ENCODE measurements at regions not wholly inside any gene's neighbourhood (a gene's known extent, or its start where the extent isn't known, plus 50 kb on each side); places are given as distances from the start of the nearest gene placed in this dataset.
"Not testable (repeated sequence)": the region's sequence is repeated elsewhere in the genome, so short reads cannot be mapped to it uniquely, and the experiment has no call there.

DNA sequence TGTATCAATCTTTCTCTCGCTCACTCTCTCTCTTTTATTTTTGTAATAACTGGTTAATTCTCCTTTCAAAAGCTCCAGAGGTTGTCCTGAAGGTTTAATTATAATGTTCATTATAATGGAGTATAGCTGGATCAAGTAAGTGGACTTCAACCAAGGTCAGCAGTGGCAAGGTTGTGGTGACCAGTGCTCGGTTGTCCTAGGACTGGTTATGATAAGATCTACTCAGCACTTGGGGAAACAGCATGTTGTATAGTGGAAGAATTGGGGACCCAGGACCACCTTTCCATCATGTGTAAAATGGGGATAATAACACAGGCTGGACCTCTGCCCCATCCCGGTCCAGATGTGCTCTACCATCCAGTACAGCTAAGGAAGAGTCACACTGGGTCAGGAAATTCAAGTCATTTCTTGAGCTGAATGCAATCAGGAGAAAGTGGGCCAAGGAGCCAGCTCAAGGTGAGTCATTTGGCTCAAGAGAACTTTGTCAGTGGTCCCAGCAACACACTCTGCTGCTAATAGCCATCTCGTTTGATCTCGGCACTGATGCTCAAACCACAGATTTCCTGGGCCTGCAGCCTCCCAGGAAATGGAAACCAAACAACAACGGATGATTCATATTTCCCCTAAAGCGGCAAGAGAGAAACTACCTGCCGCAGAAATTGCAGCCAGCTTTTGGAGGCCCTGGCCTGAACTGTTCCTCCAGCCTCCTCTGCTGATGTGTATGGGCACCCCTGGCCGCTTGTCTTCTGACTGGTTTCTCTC is 123.6 kb upstream of the RBPJ start:
- peaks cover 6% of the 10 kb centered on the region for H3K4me1 ChIP-seq (ENCODE audit: control insufficient read depth, insufficient read depth, low read length, poor library complexity, severe bottlenecking)
- H3K27ac ChIP-seq (ENCODE audit: low read depth, low read length, severe bottlenecking), result no peak overlapping the region
- no peaks in the 10 kb centered on the region for H3K36me3 ChIP-seq (ENCODE audit: control insufficient read depth, insufficient read depth, low read length)
- WGBS, 2 experiments (ENCODE audit: insufficient coverage in 2 of 2), result 85 to 98% methylated on average over 7 of the region's 9 CpGs
- no peaks in the 10 kb centered on the region for H3K9me3 ChIP-seq (ENCODE audit: control insufficient read depth, low read length)
- H3K4me3 ChIP-seq (ENCODE audit: extremely low read depth, insufficient read depth, low read length, poor library complexity, severe bottlenecking), result no peak overlapping the region

DNA sequence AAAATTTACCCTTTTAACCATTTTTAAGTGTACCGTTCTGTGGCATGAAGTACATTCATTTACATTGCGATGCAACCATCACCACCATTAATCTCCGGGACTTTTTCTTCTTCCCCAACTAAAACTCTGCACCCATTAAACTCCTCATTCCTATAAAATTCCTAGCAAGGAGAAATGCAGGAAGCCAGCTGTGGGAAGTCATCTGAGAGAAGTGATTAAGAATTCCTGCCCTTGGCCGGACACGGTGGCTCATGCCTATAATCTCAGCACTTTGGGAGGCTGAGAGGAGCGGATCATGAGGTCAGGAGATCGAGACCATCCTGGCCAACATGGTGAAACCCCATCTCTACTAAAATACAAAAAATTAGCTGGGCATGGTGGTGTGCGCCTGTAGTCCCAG is 121.9 kb upstream of the RBPJ start:
- H3K9me3 ChIP-seq (ENCODE audit: control insufficient read depth, low read length); H3K27ac ChIP-seq (ENCODE audit: low read depth, low read length, severe bottlenecking); H3K4me1 ChIP-seq (ENCODE audit: control insufficient read depth, insufficient read depth, low read length, poor library complexity, severe bottlenecking); H3K4me3 ChIP-seq (ENCODE audit: extremely low read depth, insufficient read depth, low read length, poor library complexity, severe bottlenecking); H3K36me3 ChIP-seq (ENCODE audit: control insufficient read depth, insufficient read depth, low read length): not testable (repeated sequence)
- WGBS, 2 experiments (ENCODE audit: insufficient coverage in 2 of 2), result 95 to 97% methylated on average over 4 of the region's 8 CpGs

GRCh38 chr4:26199596-26199995 is 121.2 kb upstream of the RBPJ start:
- H3K9me3 ChIP-seq (ENCODE audit: control insufficient read depth, low read length), result no peaks in the 10 kb centered on the region
- H3K4me3 ChIP-seq (ENCODE audit: extremely low read depth, insufficient read depth, low read length, poor library complexity, severe bottlenecking), result no peak overlapping the region
- WGBS, 2 experiments (ENCODE audit: insufficient coverage in 2 of 2), result 92 to 100% methylated on average over 1 to 3 of the region's 5 CpGs
- no peaks in the 10 kb centered on the region for H3K36me3 ChIP-seq (ENCODE audit: control insufficient read depth, insufficient read depth, low read length)
- peaks cover 6% of the 10 kb centered on the region for H3K4me1 ChIP-seq (ENCODE audit: control insufficient read depth, insufficient read depth, low read length, poor library complexity, severe bottlenecking)
- H3K27ac ChIP-seq (ENCODE audit: low read depth, low read length, severe bottlenecking), result no peak overlapping the region

DNA sequence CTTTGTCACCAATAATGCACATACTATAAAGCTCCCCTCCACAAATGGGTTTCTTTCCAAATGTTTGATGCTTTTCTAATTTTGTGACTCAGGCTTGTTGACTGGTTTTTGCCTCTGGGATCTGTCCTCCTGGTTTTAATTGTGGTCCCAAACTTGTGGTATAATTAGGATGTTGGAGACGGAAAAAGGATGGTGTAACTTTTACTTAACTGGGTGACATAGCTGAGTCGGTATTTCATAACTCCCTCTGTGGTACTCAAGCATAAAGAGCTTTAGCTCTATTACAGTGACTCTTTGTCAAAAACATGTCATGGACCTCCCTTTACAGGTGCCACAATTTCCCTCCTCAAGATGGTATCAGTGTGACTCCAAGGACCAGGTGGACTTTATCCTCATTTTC is 119.7 kb upstream of the RBPJ start:
- Histone ChIP-seq H3K4me1 (ENCODE audit: control insufficient read depth, insufficient read depth, low read length, poor library complexity, severe bottlenecking) (peaks cover 6% of the 10 kb centered on the region), H3K4me3 (ENCODE audit: extremely low read depth, insufficient read depth, low read length, poor library complexity, severe bottlenecking) (no peak overlapping the region), H3K27ac (ENCODE audit: low read depth, low read length, severe bottlenecking) (no peak overlapping the region), H3K9me3 (ENCODE audit: control insufficient read depth, low read length) (no peaks in the 10 kb centered on the region), H3K36me3 (ENCODE audit: control insufficient read depth, insufficient read depth, low read length) (no peaks in the 10 kb centered on the region)
- 86% methylated on average over 1 of the region's 2 CpGs; no CpG with 5 or more reads in 1 of the 2 experiments for WGBS, 2 experiments (ENCODE audit: insufficient coverage in 2 of 2)

GRCh38 chr4:26204249-26204825 is 116.5 kb upstream of the RBPJ start:
- WGBS, 2 experiments (ENCODE audit: insufficient coverage in 2 of 2), result 88 to 92% methylated on average over 6 to 7 of the region's 8 CpGs

DNA sequence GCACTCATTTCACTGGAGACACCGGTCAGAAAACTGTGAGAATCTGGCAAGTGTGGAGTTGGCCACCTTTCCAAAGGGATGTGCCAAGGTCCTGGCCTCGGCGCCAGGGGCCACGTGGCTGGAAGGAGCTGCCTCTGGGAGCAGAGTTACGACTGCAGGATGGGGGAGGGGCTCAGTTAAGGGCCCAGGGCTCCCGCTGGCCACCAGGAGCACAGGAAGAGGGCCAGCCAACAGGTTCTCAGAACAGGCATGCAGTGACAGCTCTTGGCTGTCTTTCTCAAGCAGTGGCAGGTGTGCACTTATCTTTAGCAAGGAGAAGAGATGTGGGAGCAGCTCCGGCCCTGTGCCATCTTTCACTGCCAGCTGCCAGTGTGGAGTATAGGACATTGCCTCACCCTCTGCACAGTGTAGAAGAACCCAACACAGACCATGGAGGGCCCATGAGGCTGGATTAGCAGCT is 115.9 kb upstream of the RBPJ start:
- Histone ChIP-seq H3K9me3 (ENCODE audit: control insufficient read depth, low read length) (no peaks in the 10 kb centered on the region), H3K27ac (ENCODE audit: low read depth, low read length, severe bottlenecking) (no peak overlapping the region), H3K4me3 (ENCODE audit: extremely low read depth, insufficient read depth, low read length, poor library complexity, severe bottlenecking) (no peak overlapping the region), H3K36me3 (ENCODE audit: control insufficient read depth, insufficient read depth, low read length) (no peaks in the 10 kb centered on the region), H3K4me1 (ENCODE audit: control insufficient read depth, insufficient read depth, low read length, poor library complexity, severe bottlenecking) (no peaks in the 10 kb centered on the region)
- 65 to 69% methylated on average over 6 to 7 of the region's 7 CpGs for WGBS, 2 experiments (ENCODE audit: insufficient coverage in 2 of 2)

More at GRCh38 chr4:26204249-26204825, 116.5 kb upstream of the RBPJ start:
- no peak overlapping the region for H3K27ac ChIP-seq (ENCODE audit: low read depth, low read length, severe bottlenecking)
- H3K4me1 ChIP-seq (ENCODE audit: control insufficient read depth, insufficient read depth, low read length, poor library complexity, severe bottlenecking), result no peaks in the 10 kb centered on the region
- no peaks in the 10 kb centered on the region for H3K9me3 ChIP-seq (ENCODE audit: control insufficient read depth, low read length)
- no peaks in the 10 kb centered on the region for H3K36me3 ChIP-seq (ENCODE audit: control insufficient read depth, insufficient read depth, low read length)
- H3K4me3 ChIP-seq (ENCODE audit: extremely low read depth, insufficient read depth, low read length, poor library complexity, severe bottlenecking), result no peak overlapping the region

GRCh38 chr4:26206339-26206738 is 114.5 kb upstream of the RBPJ start:
- Histone ChIP-seq H3K27ac (ENCODE audit: low read depth, low read length, severe bottlenecking) (no peak overlapping the region), H3K9me3 (ENCODE audit: control insufficient read depth, low read length) (no peaks in the 10 kb centered on the region), H3K4me1 (ENCODE audit: control insufficient read depth, insufficient read depth, low read length, poor library complexity, severe bottlenecking) (no peaks in the 10 kb centered on the region), H3K36me3 (ENCODE audit: control insufficient read depth, insufficient read depth, low read length) (no peaks in the 10 kb centered on the region), H3K4me3 (ENCODE audit: extremely low read depth, insufficient read depth, low read length, poor library complexity, severe bottlenecking) (no peak overlapping the region)
- WGBS, 2 experiments (ENCODE audit: insufficient coverage in 2 of 2), result no CpG with 5 or more reads among the region's 2 CpGs

- Histone ChIP-seq H3K27ac (ENCODE audit: low read depth, low read length, severe bottlenecking) (no peak overlapping the region), H3K36me3 (ENCODE audit: control insufficient read depth, insufficient read depth, low read length) (no peaks in the 10 kb centered on the region), H3K9me3 (ENCODE audit: control insufficient read depth, low read length) (no peaks in the 10 kb centered on the region), H3K4me3 (ENCODE audit: extremely low read depth, insufficient read depth, low read length, poor library complexity, severe bottlenecking) (no peak overlapping the region), H3K4me1 (ENCODE audit: control insufficient read depth, insufficient read depth, low read length, poor library complexity, severe bottlenecking) (no peaks in the 10 kb centered on the region)
- WGBS, 2 experiments (ENCODE audit: insufficient coverage in 2 of 2), result 64 to 76% methylated on average over 2 to 3 of the region's 3 CpGs
Observed at GRCh38 chr4:26206999-26207398, 113.8 kb upstream of the RBPJ start.

GRCh38 chr4:26207631-26208030 is 113.2 kb upstream of the RBPJ start:
- Histone ChIP-seq H3K9me3 (ENCODE audit: control insufficient read depth, low read length) (no peaks in the 10 kb centered on the region), H3K36me3 (ENCODE audit: control insufficient read depth, insufficient read depth, low read length) (no peaks in the 10 kb centered on the region), H3K27ac (ENCODE audit: low read depth, low read length, severe bottlenecking) (no peak overlapping the region), H3K4me3 (ENCODE audit: extremely low read depth, insufficient read depth, low read length, poor library complexity, severe bottlenecking) (no peak overlapping the region), H3K4me1 (ENCODE audit: control insufficient read depth, insufficient read depth, low read length, poor library complexity, severe bottlenecking) (no peaks in the 10 kb centered on the region)
- WGBS, 2 experiments (ENCODE audit: insufficient coverage in 2 of 2), result 92 to 100% methylated on average over 1 to 2 of the region's 3 CpGs

DNA sequence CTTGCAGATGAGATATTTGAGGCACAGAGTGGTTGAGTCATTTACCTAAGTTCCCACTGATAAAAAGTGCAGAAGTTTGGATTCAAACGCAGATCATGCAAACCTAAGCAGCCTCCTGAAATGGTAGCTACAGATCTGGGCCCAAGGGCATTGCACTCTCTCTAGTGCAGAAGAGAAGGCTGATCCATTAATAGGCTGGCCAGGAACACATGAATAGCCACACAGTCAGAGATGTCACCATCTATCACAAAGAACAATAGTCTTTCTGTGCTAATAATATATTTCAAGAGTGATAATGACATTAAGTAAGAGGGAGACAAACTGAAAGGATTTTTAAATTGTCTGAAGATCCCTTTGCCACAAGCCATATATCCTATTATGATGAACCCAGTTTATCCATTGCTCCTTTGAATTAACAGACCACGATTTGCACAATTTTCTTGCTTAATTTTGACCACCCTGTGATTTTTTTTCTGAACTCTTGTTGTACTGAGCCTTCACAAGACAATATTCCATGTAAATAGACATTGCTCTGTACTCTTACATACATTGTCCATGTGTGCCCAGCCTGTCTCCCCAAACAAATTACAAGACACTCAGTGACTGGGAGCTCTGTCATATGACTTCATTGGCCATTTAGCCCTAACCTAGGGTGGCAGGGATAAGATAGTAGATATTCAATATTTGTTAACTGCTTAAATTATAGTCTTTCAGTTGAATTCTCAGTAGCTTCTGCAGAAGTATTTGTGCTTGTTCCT is 112.4 kb upstream of the RBPJ start:
- no peak overlapping the region for H3K4me3 ChIP-seq (ENCODE audit: extremely low read depth, insufficient read depth, low read length, poor library complexity, severe bottlenecking)
- WGBS, 2 experiments (ENCODE audit: insufficient coverage in 2 of 2), result 74 to 95% methylated on average over 2 of the region's 2 CpGs
- H3K27ac ChIP-seq (ENCODE audit: low read depth, low read length, severe bottlenecking), result no peak overlapping the region
- no peaks in the 10 kb centered on the region for H3K9me3 ChIP-seq (ENCODE audit: control insufficient read depth, low read length)
- H3K36me3 ChIP-seq (ENCODE audit: control insufficient read depth, insufficient read depth, low read length), result no peaks in the 10 kb centered on the region
- H3K4me1 ChIP-seq (ENCODE audit: control insufficient read depth, insufficient read depth, low read length, poor library complexity, severe bottlenecking), result no peaks in the 10 kb centered on the region
